ENCODE measurements at regions not wholly inside any gene's neighbourhood (a gene's known extent, or its start where the extent isn't known, plus 50 kb on each side); places are given as distances from the start of the nearest gene placed in this dataset.

- no peak for TF ChIP-seq CEBPZ (IDR thresholded peaks at IDR 0.05; ENCODE audit: low read depth, low read length)
- TF ChIP-seq TARDBP (IDR thresholded peaks at IDR 0.05; ENCODE audit: borderline replicate concordance): no peak
These were observed 475.9 kb downstream of the PTPRU start (continued) for GRCh38 chr1:29712284-29712651.

- Histone ChIP-seq H3K79me2 (ENCODE audit: control insufficient read depth, insufficient read depth, low read length) (no peaks in the 10 kb centered on the region), H3K4me2 (ENCODE audit: control insufficient read depth, insufficient read depth) (peak overlapping the region; percentile 35; the same call in 1 of the 2 replicates), H3K9ac (ENCODE audit: control insufficient read depth, insufficient read depth, low read length) (no peak overlapping the region), H3K4me1 (ENCODE audit: control insufficient read depth, insufficient read depth, low read length) (peaks cover 31% of the 10 kb centered on the region), H4K20me1 (ENCODE audit: control insufficient read depth, insufficient read depth) (no peaks in the 10 kb centered on the region), H3K27ac (ENCODE audit: control insufficient read depth, insufficient read depth) (no peak overlapping the region), H2AFZ (ENCODE audit: control insufficient read depth, low read depth, low read length) (no peak overlapping the region), H3K36me3 (ENCODE audit: control insufficient read depth in 2 of 2, insufficient read depth in 2 of 2, low read length in 1 of 2) (no peaks in the 10 kb centered on the region), H3K4me3 (no peak overlapping the region), H3K9me3 (replicated peaks; ENCODE audit: control insufficient read depth, insufficient read depth, low read length) (no peaks in the 10 kb centered on the region), H3K27me3 (replicated peaks in 1 of 2; ENCODE audit: control insufficient read depth in 2 of 2, insufficient read depth in 2 of 2, low read length in 1 of 2) (no peaks in the 10 kb centered on the region)
- ChIA-PET CTCF (interaction anchor here (0.7 kb wide), 1 partner anchor 8 kb away, joined by 3 read pairs; no protein-coding TSS in a partner anchor), POLR2A (no interaction called here), RAD21 (ENCODE audit: unreplicated experiment) (no interaction called here), SMC1A (ENCODE audit: uncharacterized antibody, unreplicated experiment) (no interaction called here)
- intact Hi-C loops (cut with micrococcal nuclease; ENCODE audit: unreplicated experiment) (no loop called here), in situ Hi-C loops (cut with MboI) (no loop called here)
- 2% methylated on average over 7 of the region's 7 CpGs for WGBS (ENCODE audit: insufficient coverage, insufficient replicate concordance, low lambda C conversion rate, missing lambda C conversion rate)
- peak; percentile 30 for DNase-seq (ENCODE audit: low read depth, low spot score)
- peak; percentile 74 for ATAC-seq
- no peak for FAIRE-seq
- BruUV-seq (replicated peaks): no TSS peak
- TF ChIP-seq HCFC1 (IDR thresholded peaks at IDR 0.05; ENCODE audit: low read length) (no peak), TCF12 (IDR thresholded peaks at IDR 0.05; ENCODE audit: low read depth, low read length) (0 out of 2 replicates have a peak, but pooled peaks have one; percentile 25), SPI1 (IDR thresholded peaks at IDR 0.05; ENCODE audit: borderline replicate concordance, insufficient read depth, low read depth, low read length) (peak; percentile 17; the same call in 1 of the 2 replicates), ZBED1 (IDR thresholded peaks at IDR 0.05; ENCODE audit: borderline replicate concordance) (0 out of 2 replicates have a peak, but pooled peaks have one; percentile 54), RUNX3 (IDR thresholded peaks at IDR 0.05; ENCODE audit: low read length) (peak; percentile 91), CBFB (IDR thresholded peaks at IDR 0.05; ENCODE audit: low read depth) (0 out of 2 replicates have a peak, but pooled peaks have one; percentile 31), BACH1 (IDR thresholded peaks at IDR 0.05; ENCODE audit: borderline replicate concordance) (no peak), IKZF1 (conservative IDR thresholded peaks at IDR 0.05) (0 out of 2 replicates have a peak, but pooled peaks have one; percentile 27), MXI1 (IDR thresholded peaks at IDR 0.05; ENCODE audit: low read depth, low read length) (no peak), BCL11A (IDR thresholded peaks at IDR 0.05; ENCODE audit: low read depth, low read length) (peak; percentile 82), TARDBP (IDR thresholded peaks at IDR 0.05; ENCODE audit: borderline replicate concordance) (no peak), JUNB (IDR thresholded peaks at IDR 0.05) (peak; percentile 89), EGR1 (IDR thresholded peaks at IDR 0.05; ENCODE audit: borderline replicate concordance in 1 of 2, low read depth in 2 of 2, low read length in 2 of 2) (0 out of 3 replicates have a peak, but pooled peaks of 1 of the 2 experiments have one; percentile 18), STAT3 (IDR thresholded peaks at IDR 0.05; ENCODE audit: low read depth, low read length) (no peak), FOXM1 (IDR thresholded peaks at IDR 0.05; ENCODE audit: low read depth, low read length) (peak; percentile 61), HSF1 (IDR thresholded peaks at IDR 0.05; ENCODE audit: low read depth, low read length) (no peak), CREM (IDR thresholded peaks at IDR 0.05; ENCODE audit: low read depth) (peak; percentile 67), TCF7 (IDR thresholded peaks at IDR 0.05; ENCODE audit: borderline replicate concordance) (peak; percentile 87; the same call in 1 of the 2 replicates), MAX (IDR thresholded peaks at IDR 0.05; ENCODE audit: low read depth, low read length) (no peak)
These were observed 475.4 kb downstream of the PTPRU start for GRCh38 chr1:29711582-29712283.
